LNCaP clone FGC (cell line): ENCODE measurements at regions not wholly inside any gene's neighbourhood (a gene's known extent, or its start where the extent isn't known, plus 50 kb on each side); places are given as distances from the start of the nearest gene placed in this dataset.
"Not testable (repeated sequence)": the region's sequence is repeated elsewhere in the genome, so short reads cannot be mapped to it uniquely, and the experiment has no call there.

ENCODE experiments used
- DNase-seq: peaks from one replicate; pipeline ENCODE4 v3.0.0-alpha.2; 2011; ENCODE audit warnings: low read depth
- H3K4me3 ChIP-seq: 2 replicates; pipeline ENCODE4 v1.5.1; 2011; ENCODE audit warnings: mild to moderate bottlenecking, low read depth, low read length, control low read depth
- CTCF ChIP-seq: IDR thresholded peaks from 2 replicates; pipeline ENCODE4 v1.5.1; 2012; ENCODE audit warnings: mild to moderate bottlenecking; ENCODE audit not compliant: control insufficient read depth, insufficient read depth; ENCODE audit errors: extremely low read depth

- TF ChIP-seq CTCF, result no peak
- no peak overlapping the region for H3K4me3 ChIP-seq
- DNase-seq, result no peak
Measured at GRCh38 chr6:19394687-19395086, 442.5 kb upstream of the ID4 start.

GRCh38 chr6:19395316-19395715 lies 441.9 kb upstream of the ID4 start:
- no peak overlapping the region for H3K4me3 ChIP-seq
- DNase-seq, result no peak
- TF ChIP-seq CTCF, result no peak

- H3K4me3 ChIP-seq, result no peak overlapping the region
- DNase-seq, result no peak
- no peak for TF ChIP-seq CTCF
Measured at GRCh38 chr6:19399406-19399805, 437.8 kb upstream of the ID4 start.

- not testable (repeated sequence) for DNase-seq
Measured at GRCh38 chr6:19404884-19405283, 432.3 kb upstream of the ID4 start.

GRCh38 chr6:19408331-19408730 lies 428.8 kb upstream of the ID4 start:
- TF ChIP-seq CTCF, result no peak
- no peak for DNase-seq
- H3K4me3 ChIP-seq, result no peak overlapping the region

More at GRCh38 chr6:19404884-19405283, 432.3 kb upstream of the ID4 start:
- H3K4me3 ChIP-seq, result not testable (repeated sequence)

- no peak for TF ChIP-seq CTCF
Measured at GRCh38 chr6:19410481-19410880, 426.7 kb upstream of the ID4 start.

GRCh38 chr6:19413323-19413722 lies 423.8 kb upstream of the ID4 start:
- H3K4me3 ChIP-seq, result no peak overlapping the region
- no peak for DNase-seq
- no peak for TF ChIP-seq CTCF

More at GRCh38 chr6:19410481-19410880, 426.7 kb upstream of the ID4 start:
- no peak for DNase-seq
- no peak overlapping the region for H3K4me3 ChIP-seq
